WTC11 (cell line): ENCODE measurements at regions not wholly inside any gene's neighbourhood (a gene's known extent, or its start where the extent isn't known, plus 50 kb on each side); places are given as distances from the start of the nearest gene placed in this dataset.

Experiments
- ATAC-seq: fragments of 200-7000 bp; cut with Tn5 transposase; 2 replicates; pipeline ENCODE4 v1.10.0; 2021; ENCODE audit warnings: mild to moderate bottlenecking, moderate library complexity
- CTCF ChIA-PET: fragments of 300-600 bp; sonication (Branson Sonifier 250); formaldehyde crosslinking; loops from one replicate; lab custom pipeline; 2021; ENCODE audit warnings: antibody characterized with exemption; lab: Charles Lee
- POLR2A ChIA-PET: fragments of 350-600 bp; sonication (Branson Sonifier 250); formaldehyde crosslinking; loops from one replicate; lab custom pipeline; 2021; ENCODE audit warnings: antibody characterized with exemption; lab: Charles Lee
- DNase-seq: peaks from one replicate; pipeline ENCODE4 v3.0.0; 2021; ENCODE audit warnings: low spot score
- H3K27ac Mint-ChIP-seq: 2 replicates; pipeline ENCODE4 v1.8.0; 2021; ENCODE audit warnings: mixed read lengths
- H3K27me3 Mint-ChIP-seq: 2 replicates; pipeline ENCODE4 v1.8.0; 2021; ENCODE audit warnings: low read depth, mild to moderate bottlenecking, moderate library complexity, mixed read lengths
- H3K36me3 Mint-ChIP-seq: 2 replicates; pipeline ENCODE4 v1.8.0; 2021; ENCODE audit warnings: mixed read lengths
- H3K4me1 Mint-ChIP-seq: 2 replicates; pipeline ENCODE4 v1.8.0; 2022; ENCODE audit warnings: mixed read lengths
- H3K4me3 Mint-ChIP-seq: 2 replicates; pipeline ENCODE4 v1.8.0; 2021; ENCODE audit warnings: mild to moderate bottlenecking, moderate library complexity, mixed read lengths
- H3K9me3 Mint-ChIP-seq: 2 replicates; pipeline ENCODE4 v1.8.0; 2021; ENCODE audit warnings: mixed read lengths
- CREB1 ChIP-seq: sonication (generic); formaldehyde crosslinking; IDR thresholded peaks from 2 replicates; pipeline ENCODE4 v1.8.0; 2023; ENCODE audit warnings: mild to moderate bottlenecking, missing genetic modification reagents
- ELF4 ChIP-seq: sonication (generic); formaldehyde crosslinking; IDR thresholded peaks from 2 replicates; pipeline ENCODE4 v1.8.1; 2022; ENCODE audit warnings: low read depth, mild to moderate bottlenecking, moderate library complexity, missing genetic modification reagents
- ETV6 ChIP-seq: sonication (generic); formaldehyde crosslinking; IDR thresholded peaks from 2 replicates; pipeline ENCODE4 v1.8.1; 2022; ENCODE audit warnings: mild to moderate bottlenecking, missing genetic modification reagents
- GABPB1 ChIP-seq: sonication (generic); formaldehyde crosslinking; IDR thresholded peaks from 2 replicates; pipeline ENCODE4 v1.8.1; 2023; ENCODE audit warnings: mild to moderate bottlenecking, missing genetic modification reagents
- KAT7 ChIP-seq: sonication (generic); formaldehyde crosslinking; IDR thresholded peaks from 2 replicates; pipeline ENCODE4 v1.8.1; 2023; ENCODE audit warnings: missing genetic modification reagents, mild to moderate bottlenecking, borderline replicate concordance
- SMAD3 ChIP-seq: sonication (generic); formaldehyde crosslinking; IDR thresholded peaks from 2 replicates; pipeline ENCODE4 v1.8.0; 2022; ENCODE audit warnings: missing genetic modification reagents, mild to moderate bottlenecking, borderline replicate concordance
- TCF7 ChIP-seq: sonication (generic); formaldehyde crosslinking; IDR thresholded peaks from 2 replicates; pipeline ENCODE4 v1.8.0; 2022; ENCODE audit warnings: mild to moderate bottlenecking, low read depth, missing genetic modification reagents, moderate library complexity
- ZBTB43 ChIP-seq: sonication (generic); formaldehyde crosslinking; IDR thresholded peaks from 2 replicates; pipeline ENCODE4 v1.8.1; 2023; ENCODE audit warnings: mild to moderate bottlenecking, missing genetic modification reagents
- ZNF219 ChIP-seq: sonication (generic); formaldehyde crosslinking; IDR thresholded peaks from 2 replicates; pipeline ENCODE4 v1.8.0; 2023; ENCODE audit warnings: missing genetic modification reagents, mild to moderate bottlenecking, borderline replicate concordance
- ZNF317 ChIP-seq: sonication (generic); formaldehyde crosslinking; IDR thresholded peaks from 2 replicates; pipeline ENCODE4 v1.8.1; 2023; ENCODE audit warnings: low read depth, mild to moderate bottlenecking, moderate library complexity, missing genetic modification reagents, borderline replicate concordance
- ZNF416 ChIP-seq: fragments of 250-450 bp; sonication (Bioruptor Pico); IDR thresholded peaks from 2 replicates; pipeline ENCODE4 v1.9.0; 2021; ENCODE audit warnings: mild to moderate bottlenecking, inconsistent platforms
- ZNF423 ChIP-seq: fragments of 250-450 bp; sonication (Bioruptor Pico); IDR thresholded peaks from 2 replicates; pipeline ENCODE4 v2.1.2; 2022; ENCODE audit warnings: mild to moderate bottlenecking, moderate library complexity
- TF ChIP-seq, protein P1 (sequence below): sonication (generic); formaldehyde crosslinking; conservative IDR thresholded peaks from 2 replicates; pipeline ENCODE4 v1.8.1; 2022; ENCODE audit warnings: mild to moderate bottlenecking, missing genetic modification reagents
- TF ChIP-seq, protein P2 (sequence below): sonication (generic); formaldehyde crosslinking; IDR thresholded peaks from 2 replicates; pipeline ENCODE4 v1.8.1; 2023; ENCODE audit warnings: mild to moderate bottlenecking, moderate library complexity, missing genetic modification reagents
- TF ChIP-seq, protein P3 (sequence below): sonication (generic); formaldehyde crosslinking; IDR thresholded peaks from 2 replicates; pipeline ENCODE4 v1.8.1; 2022; ENCODE audit warnings: missing genetic modification reagents, borderline replicate concordance
- TF ChIP-seq, protein P4 (sequence below): fragments of 250-450 bp; sonication (Bioruptor Pico); IDR thresholded peaks from 2 replicates; pipeline ENCODE4 v1.9.0; 2021; ENCODE audit warnings: mild to moderate bottlenecking
- TF ChIP-seq, protein P5 (sequence below): fragments of 250-450 bp; sonication (Bioruptor Pico); conservative IDR thresholded peaks from 2 replicates; pipeline ENCODE4 v1.9.0; 2021; ENCODE audit warnings: mild to moderate bottlenecking

- TF ChIP-seq, protein P1, sequence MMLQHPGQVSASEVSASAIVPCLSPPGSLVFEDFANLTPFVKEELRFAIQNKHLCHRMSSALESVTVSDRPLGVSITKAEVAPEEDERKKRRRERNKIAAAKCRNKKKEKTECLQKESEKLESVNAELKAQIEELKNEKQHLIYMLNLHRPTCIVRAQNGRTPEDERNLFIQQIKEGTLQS, result no peak
- TF ChIP-seq CREB1 (CRISPR knock-in tag) (no peak), ZNF416 (CRISPR knock-in tag) (no peak), ZNF317 (CRISPR knock-in tag) (no peak), SMAD3 (CRISPR knock-in tag) (no peak), ELF4 (CRISPR knock-in tag) (no peak), ETV6 (CRISPR knock-in tag) (no peak), TCF7 (no peak), ZNF423 (CRISPR knock-in tag) (no peak), KAT7 (CRISPR knock-in tag) (no peak), ZNF219 (CRISPR knock-in tag) (no peak), ZBTB43 (CRISPR knock-in tag) (no peak)
- TF ChIP-seq, protein P2, sequence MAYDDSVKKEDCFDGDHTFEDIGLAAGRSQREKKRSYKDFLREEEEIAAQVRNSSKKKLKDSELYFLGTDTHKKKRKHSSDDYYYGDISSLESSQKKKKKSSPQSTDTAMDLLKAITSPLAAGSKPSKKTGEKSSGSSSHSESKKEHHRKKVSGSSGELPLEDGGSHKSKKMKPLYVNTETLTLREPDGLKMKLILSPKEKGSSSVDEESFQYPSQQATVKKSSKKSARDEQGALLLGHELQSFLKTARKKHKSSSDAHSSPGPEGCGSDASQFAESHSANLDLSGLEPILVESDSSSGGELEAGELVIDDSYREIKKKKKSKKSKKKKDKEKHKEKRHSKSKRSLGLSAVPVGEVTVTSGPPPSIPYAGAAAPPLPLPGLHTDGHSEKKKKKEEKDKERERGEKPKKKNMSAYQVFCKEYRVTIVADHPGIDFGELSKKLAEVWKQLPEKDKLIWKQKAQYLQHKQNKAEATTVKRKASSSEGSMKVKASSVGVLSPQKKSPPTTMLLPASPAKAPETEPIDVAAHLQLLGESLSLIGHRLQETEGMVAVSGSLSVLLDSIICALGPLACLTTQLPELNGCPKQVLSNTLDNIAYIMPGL, result no peak
- TF ChIP-seq, protein P3, sequence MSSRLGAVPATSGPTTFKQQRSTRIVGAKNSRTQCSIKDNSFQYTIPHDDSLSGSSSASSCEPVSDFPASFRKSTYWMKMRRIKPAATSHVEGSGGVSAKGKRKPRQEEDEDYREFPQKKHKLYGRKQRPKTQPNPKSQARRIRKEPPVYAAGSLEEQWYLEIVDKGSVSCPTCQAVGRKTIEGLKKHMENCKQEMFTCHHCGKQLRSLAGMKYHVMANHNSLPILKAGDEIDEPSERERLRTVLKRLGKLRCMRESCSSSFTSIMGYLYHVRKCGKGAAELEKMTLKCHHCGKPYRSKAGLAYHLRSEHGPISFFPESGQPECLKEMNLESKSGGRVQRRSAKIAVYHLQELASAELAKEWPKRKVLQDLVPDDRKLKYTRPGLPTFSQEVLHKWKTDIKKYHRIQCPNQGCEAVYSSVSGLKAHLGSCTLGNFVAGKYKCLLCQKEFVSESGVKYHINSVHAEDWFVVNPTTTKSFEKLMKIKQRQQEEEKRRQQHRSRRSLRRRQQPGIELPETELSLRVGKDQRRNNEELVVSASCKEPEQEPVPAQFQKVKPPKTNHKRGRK (CRISPR knock-in tag), result no peak
- TF ChIP-seq, protein P4, sequence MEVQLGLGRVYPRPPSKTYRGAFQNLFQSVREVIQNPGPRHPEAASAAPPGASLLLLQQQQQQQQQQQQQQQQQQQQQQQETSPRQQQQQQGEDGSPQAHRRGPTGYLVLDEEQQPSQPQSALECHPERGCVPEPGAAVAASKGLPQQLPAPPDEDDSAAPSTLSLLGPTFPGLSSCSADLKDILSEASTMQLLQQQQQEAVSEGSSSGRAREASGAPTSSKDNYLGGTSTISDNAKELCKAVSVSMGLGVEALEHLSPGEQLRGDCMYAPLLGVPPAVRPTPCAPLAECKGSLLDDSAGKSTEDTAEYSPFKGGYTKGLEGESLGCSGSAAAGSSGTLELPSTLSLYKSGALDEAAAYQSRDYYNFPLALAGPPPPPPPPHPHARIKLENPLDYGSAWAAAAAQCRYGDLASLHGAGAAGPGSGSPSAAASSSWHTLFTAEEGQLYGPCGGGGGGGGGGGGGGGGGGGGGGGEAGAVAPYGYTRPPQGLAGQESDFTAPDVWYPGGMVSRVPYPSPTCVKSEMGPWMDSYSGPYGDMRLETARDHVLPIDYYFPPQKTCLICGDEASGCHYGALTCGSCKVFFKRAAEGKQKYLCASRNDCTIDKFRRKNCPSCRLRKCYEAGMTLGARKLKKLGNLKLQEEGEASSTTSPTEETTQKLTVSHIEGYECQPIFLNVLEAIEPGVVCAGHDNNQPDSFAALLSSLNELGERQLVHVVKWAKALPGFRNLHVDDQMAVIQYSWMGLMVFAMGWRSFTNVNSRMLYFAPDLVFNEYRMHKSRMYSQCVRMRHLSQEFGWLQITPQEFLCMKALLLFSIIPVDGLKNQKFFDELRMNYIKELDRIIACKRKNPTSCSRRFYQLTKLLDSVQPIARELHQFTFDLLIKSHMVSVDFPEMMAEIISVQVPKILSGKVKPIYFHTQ (CRISPR knock-in tag), result no peak
- TF ChIP-seq, protein P5, sequence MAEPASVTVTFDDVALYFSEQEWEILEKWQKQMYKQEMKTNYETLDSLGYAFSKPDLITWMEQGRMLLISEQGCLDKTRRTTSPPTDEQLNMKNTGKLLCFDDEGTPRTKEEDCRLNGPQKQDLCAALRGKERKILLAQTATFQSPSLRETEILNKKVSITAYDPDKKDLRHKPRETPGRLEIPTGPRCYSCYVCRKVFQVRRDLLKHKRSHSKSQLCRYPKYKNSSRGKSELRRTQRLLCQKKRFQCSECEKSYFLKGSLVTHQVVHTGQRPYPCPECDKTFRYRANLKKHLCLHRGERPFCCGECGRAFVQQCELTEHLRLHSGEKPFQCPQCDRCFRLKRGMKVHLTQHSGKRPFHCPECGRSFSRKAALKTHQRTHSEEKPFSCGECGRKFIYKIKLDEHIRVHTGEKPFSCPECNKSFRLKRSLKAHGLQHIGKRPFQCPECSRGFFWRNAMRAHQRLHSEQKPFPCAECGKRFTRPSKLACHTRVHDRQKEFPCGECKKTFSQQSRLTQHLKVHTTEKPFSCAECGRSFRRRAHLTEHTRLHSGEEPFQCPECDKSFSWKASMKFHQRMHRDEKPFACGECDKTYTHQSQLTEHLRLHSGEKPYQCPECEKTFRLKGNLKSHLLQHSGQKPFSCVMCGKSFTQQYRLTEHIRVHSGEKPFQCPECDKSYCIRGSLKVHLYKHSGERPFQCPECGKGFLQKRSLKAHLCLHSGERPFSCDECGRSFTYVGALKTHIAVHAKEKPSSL (CRISPR knock-in tag), result no peak
Observed at GRCh38 chr2:236399409-236399808, 135.2 kb upstream of the ASB18 start (continued).

DNA sequence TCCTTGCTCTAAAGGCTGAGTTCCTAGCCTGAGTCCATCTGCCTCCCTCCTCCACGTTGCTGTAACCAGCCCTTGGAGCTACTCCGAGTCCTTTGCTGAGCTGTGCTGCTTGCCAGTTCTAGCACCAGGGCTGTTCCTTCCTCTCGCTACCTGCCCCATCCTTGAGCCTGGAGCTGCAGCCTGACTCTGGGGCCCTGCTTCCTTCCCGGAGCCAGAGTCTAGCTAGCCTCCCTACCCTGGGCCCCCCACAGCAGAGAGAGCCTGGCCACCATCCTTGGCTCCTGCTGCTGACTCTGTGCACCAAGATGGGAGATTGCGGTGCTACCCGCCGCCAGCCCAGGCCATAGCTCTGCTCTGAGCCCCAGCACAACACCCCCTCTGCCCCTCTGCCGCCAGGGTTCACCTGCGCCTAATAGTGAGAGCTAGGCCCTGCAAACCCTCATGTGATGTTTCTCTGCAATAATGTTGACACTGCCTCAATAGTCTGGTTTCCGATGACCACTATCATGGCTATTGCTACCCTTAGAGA lies 135.9 kb upstream of the ASB18 start:
- H3K27ac Mint-ChIP-seq, result no peak overlapping the region
- peaks cover 38% of the 10 kb centered on the region for H3K4me1 Mint-ChIP-seq
- ChIA-PET POLR2A (no interaction called here), CTCF (no interaction called here)
- DNase-seq (no peak), ATAC-seq (no peak)
- H3K4me3 Mint-ChIP-seq, result no peak overlapping the region
- no peaks in the 10 kb centered on the region; the same call in 1 of the 2 replicates for H3K27me3 Mint-ChIP-seq
- no peaks in the 10 kb centered on the region for H3K9me3 Mint-ChIP-seq
- no peak for TF ChIP-seq GABPB1 (CRISPR knock-in tag)
- TF ChIP-seq, all 79 proteins: peak for 0
- no peaks in the 10 kb centered on the region for H3K36me3 Mint-ChIP-seq
